Hematopoietic multipotent progenitor cell treated with erythropoietin and hydrocortisone succinate and interleukin-3 and kit ligand, for 4 days (in vitro differentiated cells): ENCODE measurements at regions not wholly inside any gene's neighbourhood (a gene's known extent, or its start where the extent isn't known, plus 50 kb on each side); places are given as distances from the start of the nearest gene placed in this dataset.

Source experiments
- DNase-seq: peaks from one replicate; pipeline ENCODE4 v3.0.0-alpha.2; 2015

- no peak for DNase-seq
Measured at GRCh38 chr7:121618182-121618581, 222.1 kb upstream of the FAM3C start.

DNA sequence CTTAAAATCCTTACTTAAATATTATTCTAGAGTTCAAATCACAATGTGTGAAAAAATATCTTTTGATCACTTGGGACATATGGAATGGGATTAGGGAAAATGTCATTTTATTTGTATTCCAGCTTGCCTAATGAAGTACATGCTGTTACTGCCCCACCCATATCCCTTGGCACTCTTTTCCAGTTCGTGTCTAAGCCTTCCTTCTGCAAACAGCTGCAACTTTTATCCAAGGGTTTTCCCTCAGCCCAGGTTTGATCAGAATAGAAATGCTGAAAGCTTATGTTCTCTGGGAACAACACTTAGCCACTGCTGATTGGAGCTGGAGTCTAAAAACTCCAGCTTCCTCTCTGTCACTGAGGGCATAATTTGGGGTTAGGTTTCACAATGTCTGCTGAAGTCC is 214.1 kb upstream of the FAM3C start:
- no peak for DNase-seq

GRCh38 chr7:121609208-121609607 is 213.1 kb upstream of the FAM3C start:
- no peak for DNase-seq

DNA sequence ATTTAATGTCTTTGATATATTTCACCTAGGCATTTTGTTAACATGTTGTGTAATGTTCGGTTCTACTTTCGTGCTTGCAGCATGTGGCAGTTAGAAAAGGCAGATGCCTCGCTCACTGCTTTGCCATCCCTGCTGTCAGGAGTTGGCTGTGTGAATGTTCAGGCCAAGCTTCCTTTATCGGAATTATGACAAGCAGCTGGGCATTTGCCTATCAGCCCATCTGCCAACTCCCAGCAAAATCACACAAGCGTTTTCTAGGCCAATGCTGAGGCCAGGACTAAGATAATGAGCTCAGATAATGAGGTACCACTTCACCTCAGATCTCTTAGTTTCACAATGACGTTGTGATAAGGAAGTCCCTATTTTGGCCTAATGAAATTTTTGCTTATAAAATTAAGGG is 212.7 kb upstream of the FAM3C start:
- DNase-seq: no peak

DNA sequence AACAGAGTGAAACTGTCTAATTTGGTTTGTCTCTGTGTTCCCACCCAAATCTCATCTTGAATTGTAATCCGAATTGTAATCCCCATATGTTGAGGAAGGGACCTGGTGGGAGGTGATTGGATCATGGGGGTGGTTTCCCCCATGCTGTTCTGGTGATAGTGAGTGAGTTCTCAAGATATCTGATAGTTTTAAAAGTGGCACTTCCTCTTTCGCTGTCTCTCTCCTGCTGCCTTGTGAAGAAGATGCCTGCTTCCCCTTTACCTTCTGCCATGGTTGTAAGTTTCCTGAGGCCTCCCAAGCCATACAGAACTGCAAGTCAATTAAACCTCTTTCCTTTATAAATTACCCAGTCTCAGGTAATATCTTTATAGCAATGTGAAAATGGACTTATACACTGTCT is 212.1 kb upstream of the FAM3C start:
- peak; percentile 11 for DNase-seq

GRCh38 chr7:121605317-121605680 is 209.2 kb upstream of the FAM3C start:
- no peak for DNase-seq

GRCh38 chr7:121604627-121605316 is 208.7 kb upstream of the FAM3C start:
- DNase-seq: no peak

- no peak for DNase-seq
Measured at GRCh38 chr7:121603886-121604285, 207.8 kb upstream of the FAM3C start.

- DNase-seq: no peak
Measured at GRCh38 chr7:121599887-121600286, 203.8 kb upstream of the FAM3C start.

- DNase-seq: no peak
Measured at GRCh38 chr7:121595758-121596696, 199.9 kb upstream of the FAM3C start.

GRCh38 chr7:121591926-121592325 is 195.8 kb upstream of the FAM3C start:
- no peak for DNase-seq

DNA sequence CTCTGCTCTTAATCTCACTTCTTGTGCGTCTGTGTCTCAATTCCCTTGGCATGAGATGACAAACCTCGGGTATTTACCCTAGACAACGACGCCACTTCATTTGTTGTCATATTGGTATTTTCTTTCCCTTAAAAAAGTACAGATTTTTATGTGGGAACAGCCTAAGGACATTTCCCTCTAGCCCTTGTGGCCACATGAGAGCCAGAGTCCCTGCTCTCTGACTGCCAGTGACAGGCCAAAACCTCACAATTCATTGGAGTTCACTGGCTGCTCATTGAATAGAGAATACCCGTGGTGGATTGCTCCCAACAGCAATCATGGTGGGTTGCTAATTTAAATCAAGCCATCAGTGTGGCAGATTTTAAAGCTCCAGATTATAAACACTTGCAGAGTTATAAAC is 191.3 kb upstream of the FAM3C start:
- no peak for DNase-seq

DNA sequence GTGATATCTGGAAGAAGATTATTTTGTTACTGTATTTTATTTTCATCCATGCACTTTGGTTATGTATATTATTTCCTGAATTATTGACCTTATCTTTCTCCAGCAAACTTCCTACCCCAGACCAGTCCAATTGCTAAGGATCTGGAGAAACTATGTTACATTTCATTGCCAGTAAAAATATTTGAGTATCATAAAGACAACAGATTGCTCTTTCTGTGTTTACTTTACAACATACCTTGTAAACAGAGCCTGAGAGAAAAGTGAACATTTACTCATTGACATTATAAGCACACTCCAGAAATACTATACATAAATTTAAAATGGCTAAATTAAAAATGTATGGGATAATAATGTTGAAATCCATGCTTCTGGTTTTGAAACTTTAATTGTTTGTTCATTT is 186.2 kb upstream of the FAM3C start:
- no peak for DNase-seq

- no peak for DNase-seq
Measured at GRCh38 chr7:121579639-121580038, 183.5 kb upstream of the FAM3C start.

DNA sequence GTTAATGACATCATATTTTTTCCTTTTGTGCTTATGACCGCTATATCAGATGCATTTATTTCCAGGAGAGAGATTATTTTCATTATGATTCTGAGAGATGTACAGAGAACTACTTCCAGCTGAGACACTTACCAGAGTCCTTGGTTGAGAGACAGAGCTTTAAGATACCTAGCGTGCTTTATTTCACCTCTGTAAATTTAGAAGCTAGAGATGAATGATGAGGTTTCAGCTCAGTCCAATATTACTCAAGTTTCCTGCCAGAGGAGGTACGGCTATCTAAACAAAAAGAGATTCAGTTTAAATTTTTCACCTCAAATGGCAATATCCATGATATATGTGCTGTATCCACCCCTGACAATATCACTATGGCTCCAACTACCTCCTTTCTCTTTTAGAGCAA is 182.6 kb upstream of the FAM3C start:
- no peak for DNase-seq

DNA sequence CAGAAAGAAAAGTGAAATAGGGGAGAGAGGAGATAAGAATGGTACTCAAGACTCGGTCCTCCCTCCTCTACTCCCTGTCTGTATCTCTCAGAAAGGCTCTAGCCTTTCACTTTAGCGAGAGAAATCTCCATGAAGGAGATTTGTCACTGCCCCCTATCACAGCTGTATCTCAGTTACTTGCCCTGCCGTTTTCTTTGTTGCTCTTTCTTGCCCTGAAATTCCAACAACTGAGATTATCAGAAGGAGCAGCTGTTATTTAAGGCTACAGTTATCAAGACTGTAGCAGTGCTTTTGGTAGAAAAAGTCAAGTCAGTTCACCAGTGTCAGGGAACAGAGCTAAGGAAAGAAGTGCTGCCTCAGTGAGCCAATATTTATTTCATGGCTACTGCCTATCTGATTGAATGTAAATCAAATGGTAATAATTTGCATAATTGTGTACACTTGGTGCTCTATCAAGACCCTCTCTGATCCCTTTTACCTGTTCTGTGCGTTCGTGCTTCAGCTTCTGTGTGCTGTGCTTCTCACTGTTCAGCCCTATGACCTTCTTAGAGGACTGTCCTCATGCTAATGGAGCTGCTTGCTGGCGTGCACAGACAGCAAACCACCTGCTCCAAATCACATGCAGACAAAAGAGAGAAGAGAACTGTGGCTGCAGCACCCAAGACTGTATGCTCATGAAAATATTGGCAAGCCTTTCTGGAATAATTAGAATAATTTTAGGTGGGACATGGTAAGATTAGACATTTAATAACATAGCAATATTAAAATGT is 180.2 kb upstream of the FAM3C start:
- no peak for DNase-seq

GRCh38 chr7:121575194-121575765 is 179.2 kb upstream of the FAM3C start:
- no peak for DNase-seq

DNA sequence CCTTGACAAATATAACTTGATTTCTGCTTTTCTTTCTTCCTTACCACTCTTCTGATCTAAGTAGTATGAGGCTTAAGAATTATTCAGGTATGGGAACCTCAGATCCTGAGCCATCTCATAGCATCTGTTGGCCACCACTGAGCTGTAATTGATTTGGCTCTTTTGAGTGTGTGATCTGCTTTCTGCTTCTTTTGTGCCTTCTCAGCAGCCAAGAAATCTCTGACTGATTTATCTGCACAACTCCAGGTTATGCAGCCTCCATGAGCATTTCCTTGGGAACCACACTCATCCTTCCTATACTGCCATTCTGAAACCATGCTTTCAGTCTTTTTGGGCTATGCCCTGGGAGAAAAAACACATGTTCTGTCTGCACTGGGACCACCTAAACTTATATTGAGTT is 178.0 kb upstream of the FAM3C start:
- no peak for DNase-seq

DNA sequence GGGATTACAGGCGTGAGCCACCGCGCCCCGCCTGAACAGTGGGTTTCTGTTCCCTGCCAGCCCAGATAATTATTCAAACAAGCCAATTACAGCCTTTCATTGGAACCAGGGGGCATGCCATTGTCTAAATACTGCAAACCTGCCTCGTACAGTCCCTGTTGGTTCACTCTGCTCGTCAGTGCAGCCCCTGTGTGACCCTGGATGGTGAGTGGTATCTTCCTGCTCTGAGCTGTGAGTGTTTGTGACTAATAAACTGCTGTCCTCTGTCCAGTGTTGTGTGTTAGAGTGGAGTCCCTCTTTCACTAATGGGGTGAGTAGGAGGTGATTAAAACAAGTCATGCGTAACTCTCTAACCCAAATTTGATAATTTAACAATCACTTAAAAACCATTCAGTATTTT is 176.5 kb upstream of the FAM3C start:
- DNase-seq: no peak

DNA sequence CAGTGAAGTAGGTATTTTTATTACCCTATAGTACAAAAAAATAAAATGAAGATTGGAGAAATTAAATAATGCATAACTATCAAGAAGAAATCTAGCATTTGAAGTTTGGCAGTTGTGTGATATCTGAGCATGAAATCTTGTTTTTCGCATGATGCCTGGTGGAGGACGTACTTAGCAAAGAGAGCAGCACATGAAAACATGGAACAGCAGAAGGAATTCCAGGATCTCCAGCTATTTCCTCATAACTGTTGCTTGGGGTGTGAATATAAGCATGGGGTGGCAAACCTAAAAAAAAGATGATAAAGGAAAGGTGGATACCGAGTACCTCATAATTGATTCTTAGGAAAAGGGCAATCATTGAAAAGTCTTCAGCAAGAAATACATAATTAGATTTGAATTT is 174.3 kb upstream of the FAM3C start:
- no peak for DNase-seq

DNA sequence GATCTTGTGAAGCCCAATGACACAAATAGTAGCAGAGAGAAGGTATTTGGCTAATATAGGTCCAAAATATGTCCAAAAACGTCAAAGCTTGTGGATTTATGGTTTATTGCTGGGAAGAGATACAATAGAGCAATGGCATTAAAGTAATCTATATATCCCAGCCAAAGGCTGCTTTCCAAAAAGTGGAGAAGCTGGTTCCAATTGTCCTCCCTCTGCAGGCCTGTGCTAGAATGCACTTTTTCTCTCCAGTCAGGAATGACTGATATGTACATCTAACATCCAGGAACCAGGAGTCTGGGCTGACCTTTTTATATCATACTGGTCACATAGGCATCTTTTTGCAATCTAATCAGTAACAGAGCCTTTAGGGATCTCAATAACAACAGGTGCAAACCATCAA is 167.1 kb upstream of the FAM3C start:
- no peak for DNase-seq

- DNase-seq: no peak
Measured at GRCh38 chr7:121562259-121562658, 166.2 kb upstream of the FAM3C start.

- peak; percentile 7 for DNase-seq
Measured at GRCh38 chr7:121561717-121562116, 165.6 kb upstream of the FAM3C start.
